NAMALWA (cell line): ENCODE measurements at regions not wholly inside any gene's neighbourhood (a gene's known extent, or its start where the extent isn't known, plus 50 kb on each side); places are given as distances from the start of the nearest gene placed in this dataset.
"Not testable (repeated sequence)": the region's sequence is repeated elsewhere in the genome, so short reads cannot be mapped to it uniquely, and the experiment has no call there.

Source experiments
- DNase-seq: peaks from one replicate; pipeline ENCODE4 v3.0.0-alpha.2; 2015; ENCODE audit warnings: low spot score

- DNase-seq: no peak
These were observed 95.8 kb upstream of the TET2 start for GRCh38 chr4:105050896-105051295.

- DNase-seq: no peak
These were observed 89.1 kb upstream of the TET2 start for GRCh38 chr4:105057370-105058105.

GRCh38 chr4:105058177-105058812 lies 88.4 kb upstream of the TET2 start:
- no peak for DNase-seq

- DNase-seq: no peak
These were observed 87.3 kb upstream of the TET2 start for GRCh38 chr4:105059337-105059736.

GRCh38 chr4:105060628-105061027 lies 86.0 kb upstream of the TET2 start:
- peak; percentile 24 for DNase-seq

- DNase-seq: peak; percentile 38
These were observed 85.5 kb upstream of the TET2 start for GRCh38 chr4:105061136-105061696.

GRCh38 chr4:105061731-105062130 lies 84.9 kb upstream of the TET2 start:
- DNase-seq: no peak

GRCh38 chr4:105066401-105066800 lies 80.3 kb upstream of the TET2 start:
- DNase-seq: no peak

GRCh38 chr4:105067431-105067830 lies 79.2 kb upstream of the TET2 start:
- DNase-seq: no peak

GRCh38 chr4:105067946-105068345 lies 78.7 kb upstream of the TET2 start:
- no peak for DNase-seq

GRCh38 chr4:105068516-105068915 lies 78.2 kb upstream of the TET2 start:
- no peak for DNase-seq

- not testable (repeated sequence) for DNase-seq
These were observed 74.6 kb upstream of the TET2 start for GRCh38 chr4:105072095-105072494.

- DNase-seq: no peak
These were observed 72.6 kb upstream of the TET2 start for GRCh38 chr4:105074097-105074496.

- no peak for DNase-seq
These were observed 71.6 kb upstream of the TET2 start for GRCh38 chr4:105075045-105075444.

GRCh38 chr4:105088110-105088879 lies 58.4 kb upstream of the TET2 start:
- DNase-seq: no peak

- DNase-seq: no peak
These were observed 54.3 kb upstream of the TET2 start for GRCh38 chr4:105092356-105092755.

- DNase-seq: no peak
These were observed 53.9 kb upstream of the TET2 start for GRCh38 chr4:105092768-105093167.

- DNase-seq: no peak
These were observed 52.7 kb upstream of the TET2 start for GRCh38 chr4:105093975-105094374.
